ENCODE measurements at regions not wholly inside any gene's neighbourhood (a gene's known extent, or its start where the extent isn't known, plus 50 kb on each side); places are given as distances from the start of the nearest gene placed in this dataset.

- Histone ChIP-seq H3K9me3 (replicated peaks in 1 of 2; ENCODE audit: control insufficient read depth in 1 of 2, insufficient read depth in 1 of 2, low read length in 2 of 2) (no peaks in the 10 kb centered on the region), H3K4me3 (replicated peaks in 1 of 3; ENCODE audit: low read depth in 2 of 3, low read length in 3 of 3) (no peak overlapping the region), H3K79me2 (ENCODE audit: insufficient read depth, low read length) (no peaks in the 10 kb centered on the region), H3K9ac (ENCODE audit: insufficient read depth, low read length, poor library complexity, severe bottlenecking) (no peak overlapping the region), H3K36me3 (replicated peaks in 1 of 2; ENCODE audit: control insufficient read depth in 1 of 2, insufficient read depth in 2 of 2, low read length in 2 of 2) (no peaks in the 10 kb centered on the region), H3K4me2 (replicated peaks; ENCODE audit: extremely low read depth, low read length, poor library complexity, severe bottlenecking) (no peak overlapping the region), H3K27ac (ENCODE audit: low read depth in 1 of 2, low read length in 2 of 2) (no peak overlapping the region), H3K27me3 (ENCODE audit: control insufficient read depth in 2 of 2, insufficient read depth in 2 of 2, low read length in 2 of 2) (no peaks in the 10 kb centered on the region), H2AFZ (ENCODE audit: insufficient read depth, low read depth, low read length, poor library complexity, severe bottlenecking) (no peak overlapping the region), H4K20me1 (ENCODE audit: insufficient read depth, low read length) (no peaks in the 10 kb centered on the region), H3K4me1 (ENCODE audit: control insufficient read depth in 1 of 2, insufficient read depth in 2 of 2, low read length in 2 of 2) (peaks cover 9 to 12% of the 10 kb centered on the region in 2 donors)
- TF ChIP-seq CTCF (IDR thresholded peaks at IDR 0.05) = no peak
- peaks cover 0 to 7% (median 3%) of the 10 kb centered on the region in 7 donors for H3K9me3 Mint-ChIP-seq
- peaks cover 0 to 2% (median 1%) of the 10 kb centered on the region in 3 donors for H3K27me3 Mint-ChIP-seq (ENCODE audit: low read depth in 3 of 3)
- H3K27ac Mint-ChIP-seq = peak overlapping the region in 2 of 7 donors; percentile 3 to 26
- H3K4me1 Mint-ChIP-seq = peaks cover 13% of the 10 kb centered on the region
- intact Hi-C loops (cut with micrococcal nuclease) = no loop called here
- no peak overlapping the region for H3K4me3 Mint-ChIP-seq
- no peaks in the 10 kb centered on the region for H3K36me3 Mint-ChIP-seq
- WGBS (ENCODE audit: insufficient coverage) = 33% methylated on average over 3 of the region's 4 CpGs
- DNase-seq = no peak
These were observed 58.1 kb upstream of the HOPX start for GRCh38 chr4:56739066-56739777.

GRCh38 chr4:56737666-56738065, 56.6 kb upstream of the HOPX start:
- Mint-ChIP-seq H3K27ac (peak overlapping the region in 1 of 7 donors; percentile 19), H3K4me1 (peaks cover 16% of the 10 kb centered on the region)

More at GRCh38 chr4:56737666-56738065, 56.6 kb upstream of the HOPX start:
- Histone ChIP-seq H3K9ac (ENCODE audit: insufficient read depth, low read length, poor library complexity, severe bottlenecking) (no peak overlapping the region), H3K9me3 (replicated peaks in 1 of 2; ENCODE audit: control insufficient read depth in 1 of 2, insufficient read depth in 1 of 2, low read length in 2 of 2) (no peaks in the 10 kb centered on the region), H3K79me2 (ENCODE audit: insufficient read depth, low read length) (no peaks in the 10 kb centered on the region), H4K20me1 (ENCODE audit: insufficient read depth, low read length) (no peaks in the 10 kb centered on the region), H3K27me3 (ENCODE audit: control insufficient read depth in 2 of 2, insufficient read depth in 2 of 2, low read length in 2 of 2) (no peaks in the 10 kb centered on the region), H3K4me3 (replicated peaks in 1 of 3; ENCODE audit: low read depth in 2 of 3, low read length in 3 of 3) (no peak overlapping the region), H3K27ac (ENCODE audit: low read depth in 1 of 2, low read length in 2 of 2) (no peak overlapping the region), H2AFZ (ENCODE audit: insufficient read depth, low read depth, low read length, poor library complexity, severe bottlenecking) (no peak overlapping the region), H3K36me3 (replicated peaks in 1 of 2; ENCODE audit: control insufficient read depth in 1 of 2, insufficient read depth in 2 of 2, low read length in 2 of 2) (no peaks in the 10 kb centered on the region), H3K4me1 (ENCODE audit: control insufficient read depth in 1 of 2, insufficient read depth in 2 of 2, low read length in 2 of 2) (peaks cover 9 to 14% of the 10 kb centered on the region in 2 donors), H3K4me2 (replicated peaks; ENCODE audit: extremely low read depth, low read length, poor library complexity, severe bottlenecking) (no peak overlapping the region)
- 98% methylated on average over 5 of the region's 8 CpGs for WGBS (ENCODE audit: insufficient coverage)
- peaks cover 0 to 5% (median 3%) of the 10 kb centered on the region in 7 donors for H3K9me3 Mint-ChIP-seq
- peaks cover 0 to 3% (median 2%) of the 10 kb centered on the region in 3 donors for H3K27me3 Mint-ChIP-seq (ENCODE audit: low read depth in 3 of 3)
- H3K36me3 Mint-ChIP-seq = no peaks in the 10 kb centered on the region
- DNase-seq = no peak
- intact Hi-C loops (cut with micrococcal nuclease) = no loop called here
- no peak overlapping the region for H3K4me3 Mint-ChIP-seq
- TF ChIP-seq CTCF (IDR thresholded peaks at IDR 0.05) = no peak

Measured in CD14-positive monocyte (primary cell).